ENCODE measurements at regions not wholly inside any gene's neighbourhood (a gene's known extent, or its start where the extent isn't known, plus 50 kb on each side); places are given as distances from the start of the nearest gene placed in this dataset.

DNA sequence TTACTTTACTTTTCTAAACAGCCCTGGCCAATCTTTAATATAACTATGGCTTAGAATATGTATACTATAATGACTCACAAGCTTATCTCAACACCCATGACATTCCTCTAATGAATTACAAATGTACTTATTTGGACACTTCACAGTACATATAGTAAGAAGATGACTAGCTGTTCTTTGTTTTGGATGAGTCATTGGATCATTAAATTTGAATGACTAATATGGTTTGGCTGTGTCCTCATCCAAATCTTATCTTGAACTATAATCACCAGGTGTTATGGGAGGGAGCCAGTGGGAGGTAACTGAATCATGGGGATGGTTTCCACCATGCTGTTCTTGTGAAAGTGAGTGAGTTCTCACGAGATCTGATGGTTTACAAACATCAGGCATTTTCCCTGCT, 807.5 kb upstream of the SORCS1 start:
- Histone ChIP-seq H3K27me3 (no peaks in the 10 kb centered on the region), H3K27ac (no peak overlapping the region), H3K9me3 (no peaks in the 10 kb centered on the region), H3K36me3 (no peaks in the 10 kb centered on the region), H3K4me1 (no peaks in the 10 kb centered on the region), H3K4me3 (no peak overlapping the region)
- intact Hi-C loops (cut with DNase I; ENCODE audit: low total_unique reads) = no loop called here
- TF ChIP-seq, protein P1, sequence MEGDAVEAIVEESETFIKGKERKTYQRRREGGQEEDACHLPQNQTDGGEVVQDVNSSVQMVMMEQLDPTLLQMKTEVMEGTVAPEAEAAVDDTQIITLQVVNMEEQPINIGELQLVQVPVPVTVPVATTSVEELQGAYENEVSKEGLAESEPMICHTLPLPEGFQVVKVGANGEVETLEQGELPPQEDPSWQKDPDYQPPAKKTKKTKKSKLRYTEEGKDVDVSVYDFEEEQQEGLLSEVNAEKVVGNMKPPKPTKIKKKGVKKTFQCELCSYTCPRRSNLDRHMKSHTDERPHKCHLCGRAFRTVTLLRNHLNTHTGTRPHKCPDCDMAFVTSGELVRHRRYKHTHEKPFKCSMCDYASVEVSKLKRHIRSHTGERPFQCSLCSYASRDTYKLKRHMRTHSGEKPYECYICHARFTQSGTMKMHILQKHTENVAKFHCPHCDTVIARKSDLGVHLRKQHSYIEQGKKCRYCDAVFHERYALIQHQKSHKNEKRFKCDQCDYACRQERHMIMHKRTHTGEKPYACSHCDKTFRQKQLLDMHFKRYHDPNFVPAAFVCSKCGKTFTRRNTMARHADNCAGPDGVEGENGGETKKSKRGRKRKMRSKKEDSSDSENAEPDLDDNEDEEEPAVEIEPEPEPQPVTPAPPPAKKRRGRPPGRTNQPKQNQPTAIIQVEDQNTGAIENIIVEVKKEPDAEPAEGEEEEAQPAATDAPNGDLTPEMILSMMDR (IDR thresholded peaks at IDR 0.05) = no peak
- TF ChIP-seq POLR2A (IDR thresholded peaks at IDR 0.05) = no peak
- no peak for DNase-seq

DNA sequence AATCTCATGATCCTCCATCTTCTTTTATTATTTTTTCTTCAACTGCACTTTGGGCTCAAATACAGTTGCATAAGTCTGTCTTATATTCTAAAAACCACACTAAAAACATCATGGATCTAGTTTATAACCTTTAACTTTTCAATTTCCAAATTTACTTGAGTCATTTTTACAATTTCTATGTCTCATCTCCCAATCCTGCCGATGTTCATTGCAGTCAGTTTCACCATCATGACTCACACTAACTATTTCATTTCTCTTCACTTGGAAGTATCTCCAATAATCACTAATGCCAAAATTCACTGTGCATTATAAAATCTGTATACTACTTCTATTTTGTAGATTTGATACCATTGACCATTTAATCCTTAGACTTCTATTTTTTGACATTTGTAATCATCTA, 806.9 kb upstream of the SORCS1 start:
- DNase-seq = no peak
- Histone ChIP-seq H3K27ac (no peak overlapping the region), H3K9me3 (no peaks in the 10 kb centered on the region), H3K4me1 (no peaks in the 10 kb centered on the region), H3K27me3 (no peaks in the 10 kb centered on the region), H3K36me3 (no peaks in the 10 kb centered on the region), H3K4me3 (no peak overlapping the region)
- no peak for TF ChIP-seq POLR2A (IDR thresholded peaks at IDR 0.05)
- TF ChIP-seq, protein P1 (IDR thresholded peaks at IDR 0.05) = no peak
- intact Hi-C loops (cut with DNase I; ENCODE audit: low total_unique reads) = no loop called here

DNA sequence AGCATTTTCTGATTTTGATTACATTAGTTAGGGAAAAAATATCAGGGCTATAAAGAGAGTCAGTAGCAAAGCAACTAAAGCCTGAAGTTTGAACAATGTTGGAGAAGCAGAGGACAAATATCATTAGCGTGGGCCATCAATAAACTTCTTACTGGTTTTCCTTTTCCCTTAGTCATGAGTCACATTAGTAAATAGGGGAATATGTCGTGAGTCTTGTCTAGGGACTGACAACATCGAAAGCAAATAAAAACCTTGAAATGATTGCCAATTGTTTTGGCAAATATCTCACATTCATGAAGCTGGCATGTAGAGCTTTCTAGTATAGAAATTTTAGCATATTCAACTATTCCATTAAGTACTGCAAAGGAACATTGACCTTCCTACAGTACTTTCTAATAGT, 806.0 kb upstream of the SORCS1 start:
- Histone ChIP-seq H3K9me3 (no peaks in the 10 kb centered on the region), H3K4me3 (no peak overlapping the region), H3K27me3 (no peaks in the 10 kb centered on the region), H3K27ac (no peak overlapping the region), H3K4me1 (no peaks in the 10 kb centered on the region), H3K36me3 (no peaks in the 10 kb centered on the region)
- intact Hi-C loops (cut with DNase I; ENCODE audit: low total_unique reads) = no loop called here
- no peak for DNase-seq
- TF ChIP-seq, protein P1 (IDR thresholded peaks at IDR 0.05) = no peak
- no peak for TF ChIP-seq POLR2A (IDR thresholded peaks at IDR 0.05)

DNA sequence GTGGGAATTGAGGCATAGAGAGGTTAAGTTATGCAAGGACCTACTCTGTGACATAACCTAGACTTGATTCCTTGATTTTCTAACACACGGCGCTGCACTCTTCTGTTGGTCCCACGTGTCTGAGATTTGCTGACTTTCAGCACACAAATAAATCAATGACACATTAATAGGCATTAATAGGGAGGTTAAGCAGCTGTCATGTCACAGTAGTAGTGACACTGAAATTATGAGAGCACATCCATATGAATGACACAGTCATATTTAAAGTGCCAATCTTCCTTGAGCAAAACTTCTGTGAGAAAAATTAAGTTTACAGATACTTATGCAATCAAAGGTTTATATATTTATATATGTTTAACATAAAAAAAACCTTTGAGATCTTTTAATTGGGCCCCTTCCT, 805.4 kb upstream of the SORCS1 start:
- Histone ChIP-seq H3K27ac (no peak overlapping the region), H3K27me3 (no peaks in the 10 kb centered on the region), H3K36me3 (no peaks in the 10 kb centered on the region), H3K4me3 (no peak overlapping the region), H3K4me1 (no peaks in the 10 kb centered on the region), H3K9me3 (no peaks in the 10 kb centered on the region)
- no peak for DNase-seq
- intact Hi-C loops (cut with DNase I; ENCODE audit: low total_unique reads) = no loop called here
- TF ChIP-seq POLR2A (IDR thresholded peaks at IDR 0.05) = no peak
- TF ChIP-seq, protein P1 (IDR thresholded peaks at IDR 0.05) = no peak

DNA sequence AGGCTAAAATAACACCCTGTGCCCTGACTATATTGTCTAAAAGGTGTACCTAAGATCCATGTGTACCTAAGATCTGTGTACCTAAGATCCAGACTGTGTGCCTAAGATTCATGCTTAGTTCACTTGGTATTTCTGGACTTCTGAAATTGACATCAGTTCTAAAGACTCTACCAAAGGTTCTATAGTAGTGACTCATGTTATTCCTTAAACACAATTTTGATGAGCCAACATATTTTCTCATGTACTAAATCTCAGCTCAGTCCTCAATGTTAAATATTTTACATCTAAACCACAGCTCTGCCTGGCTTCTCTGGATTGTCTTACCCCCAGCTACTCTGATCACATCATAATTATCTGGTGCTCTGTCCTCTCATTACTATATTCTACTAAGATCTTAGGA, 802.3 kb upstream of the SORCS1 start:
- DNase-seq = no peak
- Histone ChIP-seq H3K36me3 (no peaks in the 10 kb centered on the region), H3K4me3 (no peak overlapping the region), H3K27ac (no peak overlapping the region), H3K9me3 (no peaks in the 10 kb centered on the region), H3K27me3 (no peaks in the 10 kb centered on the region), H3K4me1 (no peaks in the 10 kb centered on the region)
- intact Hi-C loops (cut with DNase I; ENCODE audit: low total_unique reads) = no loop called here
- TF ChIP-seq POLR2A (IDR thresholded peaks at IDR 0.05) = no peak
- TF ChIP-seq, protein P1 (IDR thresholded peaks at IDR 0.05) = no peak

All from uterus (tissue), 3 donors.